ENCODE measurements at regions not wholly inside any gene's neighbourhood (a gene's known extent, or its start where the extent isn't known, plus 50 kb on each side); places are given as distances from the start of the nearest gene placed in this dataset.

DNA sequence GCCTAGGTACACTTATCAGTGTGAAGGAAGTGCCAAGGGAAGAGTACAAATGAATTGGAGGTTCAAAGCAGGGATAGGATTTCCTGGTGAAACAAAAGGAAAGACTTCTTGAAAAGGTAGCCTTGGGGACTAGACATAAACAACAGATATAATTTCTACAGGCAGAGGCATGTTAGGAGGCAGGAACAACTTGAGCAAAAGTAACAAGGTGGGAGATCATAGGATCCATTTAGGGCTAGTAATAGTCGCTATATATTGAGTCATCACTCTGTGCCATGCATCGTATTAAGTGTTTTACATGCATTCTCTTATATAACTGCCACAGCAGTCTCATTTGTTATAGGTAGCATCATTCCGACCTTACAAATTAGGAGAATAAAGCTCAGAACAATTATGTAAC is 98.3 kb upstream of the EOLA2 start:
- TF ChIP-seq, protein P1, sequence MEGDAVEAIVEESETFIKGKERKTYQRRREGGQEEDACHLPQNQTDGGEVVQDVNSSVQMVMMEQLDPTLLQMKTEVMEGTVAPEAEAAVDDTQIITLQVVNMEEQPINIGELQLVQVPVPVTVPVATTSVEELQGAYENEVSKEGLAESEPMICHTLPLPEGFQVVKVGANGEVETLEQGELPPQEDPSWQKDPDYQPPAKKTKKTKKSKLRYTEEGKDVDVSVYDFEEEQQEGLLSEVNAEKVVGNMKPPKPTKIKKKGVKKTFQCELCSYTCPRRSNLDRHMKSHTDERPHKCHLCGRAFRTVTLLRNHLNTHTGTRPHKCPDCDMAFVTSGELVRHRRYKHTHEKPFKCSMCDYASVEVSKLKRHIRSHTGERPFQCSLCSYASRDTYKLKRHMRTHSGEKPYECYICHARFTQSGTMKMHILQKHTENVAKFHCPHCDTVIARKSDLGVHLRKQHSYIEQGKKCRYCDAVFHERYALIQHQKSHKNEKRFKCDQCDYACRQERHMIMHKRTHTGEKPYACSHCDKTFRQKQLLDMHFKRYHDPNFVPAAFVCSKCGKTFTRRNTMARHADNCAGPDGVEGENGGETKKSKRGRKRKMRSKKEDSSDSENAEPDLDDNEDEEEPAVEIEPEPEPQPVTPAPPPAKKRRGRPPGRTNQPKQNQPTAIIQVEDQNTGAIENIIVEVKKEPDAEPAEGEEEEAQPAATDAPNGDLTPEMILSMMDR (IDR thresholded peaks at IDR 0.05; ENCODE audit: low read depth, low read length, missing control alignments), result no peak
- no peak overlapping the region for H3K4me3 ChIP-seq (ENCODE audit: low read depth, low read length)
- DNase-seq (ENCODE audit: low read depth), result no peak

DNA sequence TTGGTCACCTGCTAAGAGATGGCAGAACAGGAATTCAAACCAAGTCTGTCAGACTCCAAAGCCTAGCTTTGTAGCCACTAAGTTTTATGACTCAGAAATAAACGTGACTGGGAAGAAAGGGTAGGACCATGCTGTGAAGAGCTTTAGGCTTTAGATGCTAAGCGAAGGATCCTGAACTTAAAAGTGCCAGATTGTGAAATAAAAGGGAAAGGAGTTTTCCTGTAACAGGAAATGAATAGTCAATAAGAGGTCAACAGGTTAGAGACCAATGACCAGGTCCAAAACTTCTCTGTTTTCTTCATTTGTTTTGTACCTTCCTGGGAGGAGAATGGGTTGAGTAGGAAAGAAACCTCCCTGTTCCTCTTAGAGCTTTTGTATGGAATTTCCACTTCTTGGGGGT is 98.8 kb upstream of the EOLA2 start:
- TF ChIP-seq, protein P1 (IDR thresholded peaks at IDR 0.05; ENCODE audit: low read depth, low read length, missing control alignments), result no peak
- DNase-seq (ENCODE audit: low read depth), result no peak
- no peak overlapping the region for H3K4me3 ChIP-seq (ENCODE audit: low read depth, low read length)

GRCh38 chrX:150038315-150038714 is 100.0 kb upstream of the EOLA2 start:
- no peak overlapping the region for H3K4me3 ChIP-seq (ENCODE audit: low read depth, low read length)
- TF ChIP-seq, protein P1 (IDR thresholded peaks at IDR 0.05; ENCODE audit: low read depth, low read length, missing control alignments), result no peak
- no peak for DNase-seq (ENCODE audit: low read depth)

DNA sequence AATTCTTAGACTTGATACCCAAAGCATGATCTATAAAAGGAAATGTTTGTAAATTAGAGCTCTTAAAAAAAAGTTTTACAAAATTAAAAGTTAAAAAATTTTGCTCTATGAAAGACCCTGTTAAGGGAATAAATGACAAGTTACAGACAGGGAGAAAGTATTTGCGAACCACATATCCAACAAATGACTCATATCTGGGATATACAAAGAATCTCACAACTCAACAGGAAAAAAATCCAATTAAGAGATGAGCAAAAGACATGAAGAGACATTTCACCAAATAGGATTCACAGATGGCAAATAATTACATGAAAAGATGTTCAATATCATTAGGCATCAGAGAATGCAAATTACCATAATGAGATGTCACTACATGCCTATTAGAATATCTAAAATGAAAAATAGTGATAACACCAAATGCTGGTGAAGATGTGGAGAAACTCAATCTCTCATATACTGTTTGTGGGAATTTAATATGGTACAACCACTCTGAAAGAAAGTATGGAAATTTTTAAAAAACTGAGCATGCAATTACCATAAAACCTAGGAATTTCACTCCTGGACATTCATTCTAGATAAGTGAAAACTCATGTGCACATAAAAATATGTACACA is 100.8 kb upstream of the EOLA2 start:
- H3K4me3 ChIP-seq (ENCODE audit: low read depth, low read length), result no peak overlapping the region
- TF ChIP-seq, protein P1 (IDR thresholded peaks at IDR 0.05; ENCODE audit: low read depth, low read length, missing control alignments), result no peak
- DNase-seq (ENCODE audit: low read depth), result no peak

DNA sequence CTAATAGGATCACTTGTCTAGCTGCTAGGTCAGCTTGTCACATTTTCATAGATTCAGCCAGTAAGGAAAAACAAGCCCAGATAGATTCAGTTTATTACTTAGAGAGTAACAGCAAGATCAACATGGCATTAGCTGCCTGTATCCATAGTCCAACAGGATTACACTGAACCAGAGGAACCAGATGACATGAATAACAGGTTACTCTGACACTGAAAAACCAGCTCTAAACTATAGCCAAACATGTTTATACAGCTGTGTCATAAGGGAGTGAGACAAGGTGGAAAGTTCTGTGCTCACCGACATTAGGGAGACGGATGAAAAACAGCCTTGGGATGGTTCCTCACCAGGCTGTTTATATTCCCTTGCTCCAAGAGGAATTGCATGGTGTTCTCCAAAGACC is 102.9 kb upstream of the EOLA2 start:
- TF ChIP-seq, protein P1 (IDR thresholded peaks at IDR 0.05; ENCODE audit: low read depth, low read length, missing control alignments), result no peak
- H3K4me3 ChIP-seq (ENCODE audit: low read depth, low read length), result no peak overlapping the region
- DNase-seq (ENCODE audit: low read depth), result no peak

GRCh38 chrX:150044556-150044955 is 106.3 kb upstream of the EOLA2 start:
- TF ChIP-seq, protein P1 (IDR thresholded peaks at IDR 0.05; ENCODE audit: low read depth, low read length, missing control alignments), result no peak
- no peak overlapping the region for H3K4me3 ChIP-seq (ENCODE audit: low read depth, low read length)
- DNase-seq (ENCODE audit: low read depth), result no peak

DNA sequence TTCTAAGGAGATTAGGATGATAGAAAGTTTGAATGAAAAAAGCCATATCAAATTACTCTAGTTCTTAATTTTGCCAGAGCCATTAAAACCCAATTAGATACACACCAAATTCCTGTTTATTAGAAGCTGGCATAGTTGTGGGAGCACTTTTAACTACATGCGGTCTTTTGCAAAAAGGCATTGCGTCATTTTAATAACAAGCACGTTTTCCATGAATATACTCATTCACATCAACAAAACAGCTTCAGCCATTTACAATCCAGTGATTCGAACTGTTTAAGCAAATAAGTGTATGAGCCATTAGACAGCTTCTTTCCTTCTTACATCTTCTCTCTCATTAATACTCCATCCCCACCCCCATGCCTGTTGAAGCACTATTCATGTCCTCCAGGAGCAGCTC is 109.5 kb upstream of the EOLA2 start:
- DNase-seq (ENCODE audit: low read depth), result no peak
- no peak overlapping the region for H3K4me3 ChIP-seq (ENCODE audit: low read depth, low read length)
- TF ChIP-seq, protein P1 (IDR thresholded peaks at IDR 0.05; ENCODE audit: low read depth, low read length, missing control alignments), result no peak

All from GM12864 (cell line).